OCI-LY7 (cell line): ENCODE measurements at regions not wholly inside any gene's neighbourhood (a gene's known extent, or its start where the extent isn't known, plus 50 kb on each side); places are given as distances from the start of the nearest gene placed in this dataset.
"Not testable (repeated sequence)": the region's sequence is repeated elsewhere in the genome, so short reads cannot be mapped to it uniquely, and the experiment has no call there.

ENCODE experiments used
- BruUV-seq: library from RNA; stranded (reverse); fragments of 400-500 nt; replicated peaks from 2 replicates; lab custom pipeline; 2021; lab: Mats Ljungman, UMichigan
- CTCF ChIA-PET: fragments of 300-600 bp; sonication (Branson Sonifier 250); formaldehyde crosslinking; loops from one replicate; lab custom pipeline; 2022; ENCODE audit warnings: antibody characterized with exemption; ENCODE audit not compliant: unreplicated experiment; lab: Charles Lee
- POLR2A ChIA-PET: fragments of 300-600 bp; sonication (Branson Sonifier 250); formaldehyde crosslinking; loops from one replicate; lab custom pipeline; 2022; ENCODE audit warnings: antibody characterized with exemption; lab: Charles Lee
- DNase-seq: peaks from one replicate; pipeline ENCODE4 v3.0.0-alpha.2; 2015; ENCODE audit warnings: low spot score
- H2AFZ ChIP-seq: fragments of 200-600 bp; sonication (generic), shearing (Covaris generic); 2 replicates; pipeline ENCODE4 v1.6.1; 2014; ENCODE audit warnings: mild to moderate bottlenecking, antibody characterized with exemption, low read length, moderate library complexity
- H3K27ac ChIP-seq: fragments of 200-600 bp; sonication (generic); 2 replicates; pipeline ENCODE4 v1.5.1; 2014; ENCODE audit warnings: mixed run types, low read depth, mild to moderate bottlenecking, moderate library complexity, low read length, inconsistent platforms; ENCODE audit not compliant: poor library complexity, severe bottlenecking
- H3K36me3 ChIP-seq: fragments of 200-600 bp; sonication (generic); 2 replicates; pipeline ENCODE4 v1.6.1; 2014; ENCODE audit warnings: mild to moderate bottlenecking, antibody characterized with exemption, low read length, moderate library complexity, mixed read lengths; ENCODE audit not compliant: insufficient read depth
- H3K4me1 ChIP-seq: fragments of 200-600 bp; sonication (generic); 2 replicates; pipeline ENCODE4 v1.5.1; 2014; ENCODE audit warnings: mild to moderate bottlenecking, low read length; ENCODE audit not compliant: insufficient read depth, poor library complexity, severe bottlenecking
- H3K4me2 ChIP-seq: fragments of 200-600 bp; sonication (generic); 2 replicates; pipeline ENCODE4 v1.6.1; 2014; ENCODE audit warnings: mild to moderate bottlenecking, low read length
- H3K4me3 ChIP-seq: fragments of 200-600 bp; sonication (generic); 2 replicates; pipeline ENCODE4 v1.5.1; 2014; ENCODE audit warnings: mild to moderate bottlenecking, low read depth, low read length; ENCODE audit not compliant: poor library complexity, severe bottlenecking
- H3K79me2 ChIP-seq: fragments of 200-600 bp; sonication (generic); 2 replicates; pipeline ENCODE4 v1.6.1; 2016; ENCODE audit warnings: low read depth, mild to moderate bottlenecking, low read length, moderate library complexity, mixed read lengths; ENCODE audit not compliant: insufficient read depth
- H3K9me2 ChIP-seq: fragments of 200-600 bp; sonication (generic); 2 replicates; pipeline ENCODE4 v1.6.1; 2016; ENCODE audit warnings: mild to moderate bottlenecking, low read length, mixed read lengths; ENCODE audit not compliant: insufficient read depth
- H3K9me3 ChIP-seq: fragments of 200-600 bp; sonication (generic); 2 replicates; pipeline ENCODE4 v1.6.1; 2014; ENCODE audit warnings: mild to moderate bottlenecking, mixed run types, low read length, mixed read lengths
- H4K20me1 ChIP-seq: fragments of 200-600 bp; sonication (generic); 2 replicates; pipeline ENCODE4 v1.6.1; 2014; ENCODE audit warnings: mild to moderate bottlenecking, antibody characterized with exemption, low read length, moderate library complexity, mixed read lengths; ENCODE audit not compliant: insufficient read depth
- CTCF ChIP-seq: fragments of 200-600 bp; sonication (generic); conservative IDR thresholded peaks from 2 replicates; pipeline ENCODE4 v1.5.1; 2014; ENCODE audit warnings: mild to moderate bottlenecking, antibody characterized with exemption, low read length, moderate library complexity, mixed read lengths
- EZH2phosphoT487 ChIP-seq: fragments of 200-600 bp; sonication (generic); IDR thresholded peaks from 2 replicates; pipeline ENCODE4 v1.6.1; 2018; ENCODE audit warnings: low read depth, borderline replicate concordance, mild to moderate bottlenecking, mixed run types, antibody characterized with exemption, low read length, moderate library complexity, mixed read lengths
- intact Hi-C: fragments of 100-400 bp; cut with micrococcal nuclease; formaldehyde crosslinking; loops from one replicate; pipeline ENCODE4 v1.10.0; 2022; ENCODE audit not compliant: unreplicated experiment

GRCh38 chr22:48499456-48500425 is 1327.9 kb downstream of the BRD1 start:
- intact Hi-C loops: loop anchor here (10.0 kb wide), 1 partner anchor 585 kb away; no protein-coding TSS in a partner anchor
- no TSS peak for BruUV-seq
- CTCF ChIA-PET: no interaction called here

GRCh38 chr22:48498526-48499331 is 1328.9 kb downstream of the BRD1 start:
- no TSS peak for BruUV-seq
- intact Hi-C loops: loop anchor here (10.0 kb wide), 1 partner anchor 584 kb away; no protein-coding TSS in a partner anchor

More at GRCh38 chr22:48499456-48500425, 1327.9 kb downstream of the BRD1 start:
- Histone ChIP-seq H3K9me2 (no peaks in the 10 kb centered on the region), H3K36me3 (no peaks in the 10 kb centered on the region), H3K4me3 (no peak overlapping the region), H2AFZ (no peak overlapping the region), H3K79me2 (no peaks in the 10 kb centered on the region), H3K4me1 (no peaks in the 10 kb centered on the region), H4K20me1 (no peaks in the 10 kb centered on the region), H3K27ac (no peak overlapping the region), H3K9me3 (no peaks in the 10 kb centered on the region), H3K4me2 (no peak overlapping the region)
- TF ChIP-seq CTCF: no peak
- TF ChIP-seq EZH2phosphoT487: no peak
- DNase-seq: no peak
- POLR2A ChIA-PET: no interaction called here

GRCh38 chr22:48497743-48498520 is 1329.7 kb downstream of the BRD1 start:
- BruUV-seq: not testable (repeated sequence)

More at GRCh38 chr22:48498526-48499331, 1328.9 kb downstream of the BRD1 start:
- no peak overlapping the region for H3K27ac ChIP-seq
- H3K4me2 ChIP-seq: no peak overlapping the region
- no peak for TF ChIP-seq EZH2phosphoT487
- TF ChIP-seq CTCF: no peak
- no peaks in the 10 kb centered on the region for H3K4me1 ChIP-seq
- no peak for DNase-seq
- H3K9me2 ChIP-seq: no peaks in the 10 kb centered on the region
- no peaks in the 10 kb centered on the region for H4K20me1 ChIP-seq
- H3K36me3 ChIP-seq: no peaks in the 10 kb centered on the region
- no peaks in the 10 kb centered on the region for H3K9me3 ChIP-seq
- H2AFZ ChIP-seq: no peak overlapping the region
- H3K79me2 ChIP-seq: no peaks in the 10 kb centered on the region
- ChIA-PET POLR2A (no interaction called here), CTCF (no interaction called here)
- H3K4me3 ChIP-seq: no peak overlapping the region

More at GRCh38 chr22:48497743-48498520, 1329.7 kb downstream of the BRD1 start:
- DNase-seq, CTCF ChIA-PET, H3K9me2 ChIP-seq, H2AFZ ChIP-seq, H3K79me2 ChIP-seq, H4K20me1 ChIP-seq, H3K4me2 ChIP-seq, H3K4me3 ChIP-seq, POLR2A ChIA-PET, H3K36me3 ChIP-seq, H3K4me1 ChIP-seq, H3K9me3 ChIP-seq, H3K27ac ChIP-seq: not testable (repeated sequence)
- intact Hi-C loops: loop anchor here (10.0 kb wide), 1 partner anchor 583 kb away; no protein-coding TSS in a partner anchor
